Omental fat pad (tissue), 3 donors: ENCODE measurements at regions not wholly inside any gene's neighbourhood (a gene's known extent, or its start where the extent isn't known, plus 50 kb on each side); places are given as distances from the start of the nearest gene placed in this dataset.

Source experiments
- ATAC-seq: fragments of 150-250 bp; one replicate; pipeline ENCODE4 v1.9.1; 2016; ENCODE audit warnings: mild to moderate bottlenecking, moderate library complexity; ENCODE audit not compliant: low FRiP score
- DNase-seq: peaks from one replicate; pipeline ENCODE4 v3.0.0-alpha.2; 2019; ENCODE audit warnings: low spot score
- CTCF ChIP-seq, 3 donors: fragments of 450-650 bp; IDR thresholded peaks; one replicate each; pipeline ENCODE4 v1.5.1; 2016 to 2017; ENCODE audit warnings: antibody characterized with exemption in 3 of 3, mild to moderate bottlenecking in 3 of 3, moderate library complexity in 2 of 3

- TF ChIP-seq CTCF (IDR thresholded peaks at IDR 0.05), result no peak
- DNase-seq, result no peak
- ATAC-seq, result no peak
Observed at GRCh38 chr17:33858682-33859081, 396.4 kb upstream of the CCL2 start.

- DNase-seq, result no peak
- TF ChIP-seq CTCF (IDR thresholded peaks at IDR 0.05), result no peak
- no peak for ATAC-seq
Observed at GRCh38 chr17:33862772-33863602, 392.1 kb upstream of the CCL2 start.

GRCh38 chr17:33864758-33865229 lies 390.3 kb upstream of the CCL2 start:
- no peak for TF ChIP-seq CTCF (IDR thresholded peaks at IDR 0.05)
- ATAC-seq, result no peak
- no peak for DNase-seq

- DNase-seq (no peak), ATAC-seq (no peak)
- no peak for TF ChIP-seq CTCF (IDR thresholded peaks at IDR 0.05)
Observed at GRCh38 chr17:33868899-33869298, 386.2 kb upstream of the CCL2 start.

GRCh38 chr17:33870936-33871335 lies 384.1 kb upstream of the CCL2 start:
- ATAC-seq, result no peak
- DNase-seq, result no peak
- TF ChIP-seq CTCF (IDR thresholded peaks at IDR 0.05), result no peak

- peak; percentile 57 for ATAC-seq
- TF ChIP-seq CTCF (IDR thresholded peaks at IDR 0.05), result no peak
- no peak for DNase-seq
Observed at GRCh38 chr17:33871720-33872540, 383.2 kb upstream of the CCL2 start.
